ENCODE measurements at regions not wholly inside any gene's neighbourhood (a gene's known extent, or its start where the extent isn't known, plus 50 kb on each side); places are given as distances from the start of the nearest gene placed in this dataset.

DNA sequence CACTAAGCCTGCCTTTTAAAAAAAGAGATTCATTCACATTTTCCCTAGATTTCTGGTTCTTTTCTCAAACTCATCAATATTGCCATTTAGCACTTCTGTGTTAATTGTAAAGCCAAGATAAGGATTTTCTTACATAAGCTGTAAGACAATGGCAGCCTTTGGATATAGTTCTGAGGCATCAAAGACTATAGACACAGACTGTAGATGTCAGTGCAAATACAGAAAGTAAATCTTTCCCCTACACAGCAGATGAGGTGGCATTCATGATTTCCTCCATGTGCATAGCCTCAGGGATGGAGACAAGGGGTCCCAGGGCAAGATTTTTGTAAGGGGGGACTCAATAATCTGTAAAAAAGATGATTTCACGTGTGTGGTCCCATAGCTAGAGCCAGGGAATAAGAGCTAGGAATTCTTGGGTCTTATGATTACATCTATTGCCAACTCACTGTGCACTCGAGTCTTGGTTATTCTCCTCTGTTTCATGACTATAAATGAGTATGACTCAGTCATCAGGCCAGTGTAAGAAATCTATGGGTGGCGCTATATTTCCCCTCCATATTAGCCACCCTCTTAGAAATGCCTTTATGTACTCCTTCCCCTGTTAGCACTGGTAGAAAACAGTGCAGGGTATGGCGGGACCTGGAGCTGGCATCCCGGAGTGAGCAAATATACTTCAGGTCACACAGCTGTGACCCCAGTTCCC is 207.5 kb downstream of the EXOC5 start:
- Histone ChIP-seq H2BK12ac (ENCODE audit: insufficient read length, low read depth, low read length) (no peak overlapping the region), H2BK5ac (ENCODE audit: insufficient read length, low read length) (no peak overlapping the region), H3K4me2 (ENCODE audit: insufficient read depth, insufficient read length, low read length) (no peak overlapping the region), H2BK20ac (ENCODE audit: low read depth, low read length, poor library complexity, severe bottlenecking) (no peak overlapping the region), H3K4ac (ENCODE audit: low read depth, low read length) (no peak overlapping the region), H3K4me1 (ENCODE audit: insufficient read depth, low read length) (peaks cover 3% of the 10 kb centered on the region; the same call in 1 of the 2 replicates), H4K8ac (replicated peaks; ENCODE audit: insufficient read length, low read depth, low read length) (no peak overlapping the region), H2AFZ (ENCODE audit: low read length) (no peak overlapping the region), H2BK120ac (ENCODE audit: low read depth, low read length, poor library complexity, severe bottlenecking) (no peak overlapping the region), H3K79me2 (ENCODE audit: insufficient read depth, low read length) (no peaks in the 10 kb centered on the region; the same call in 1 of the 2 replicates), H3K23me2 (ENCODE audit: insufficient read length, low read depth, low read length, poor library complexity, severe bottlenecking) (no peaks in the 10 kb centered on the region), H4K20me1 (ENCODE audit: control insufficient read depth, insufficient read depth, insufficient read length) (no peaks in the 10 kb centered on the region), H3K79me1 (ENCODE audit: insufficient read depth, low read depth, low read length, poor library complexity, severe bottlenecking) (no peaks in the 10 kb centered on the region), H2BK15ac (ENCODE audit: low read depth, low read length) (no peak overlapping the region), H3K9ac (ENCODE audit: extremely low read depth, insufficient read length, low read length) (no peak overlapping the region), H3K56ac (ENCODE audit: insufficient read length, low read depth, low read length) (no peak overlapping the region), H3K9me3 (ENCODE audit: control insufficient read depth, low read depth, low read length) (no peaks in the 10 kb centered on the region), H3K27me3 (ENCODE audit: insufficient read depth, low read length) (no peaks in the 10 kb centered on the region; the same call in 1 of the 2 replicates), H3K14ac (ENCODE audit: insufficient read depth, low read length) (no peak overlapping the region), H4K91ac (ENCODE audit: insufficient read length, low read depth, low read length) (no peak overlapping the region), H3K23ac (ENCODE audit: insufficient read length, low read depth, low read length) (no peak overlapping the region), H4K5ac (ENCODE audit: insufficient read length, low read depth, low read length) (no peak overlapping the region), H3T11ph (ENCODE audit: low read length) (no peak overlapping the region), H3K27ac (ENCODE audit: insufficient read length, low read depth, low read length) (no peak overlapping the region), H3K18ac (ENCODE audit: insufficient read length, low read depth, low read length) (no peak overlapping the region), H2AK5ac (ENCODE audit: insufficient read length, low read length) (no peak overlapping the region)
- Mint-ChIP-seq H3K27me3 (ENCODE audit: low read depth) (peaks cover 1% of the 10 kb centered on the region; the same call in 1 of the 2 replicates), H3K4me3 (no peak overlapping the region), H3K4me1 (peaks cover 52 to 56% of the 10 kb centered on the region in 2 experiments), H3K36me3 (ENCODE audit: insufficient read depth in 1 of 3, low read depth in 3 of 3) (no peaks in the 10 kb centered on the region), H3K9me3 (no peaks in the 10 kb centered on the region), H3K27ac (no peak overlapping the region)
- no CpG with 5 or more reads among the region's 5 CpGs for WGBS (ENCODE audit: extremely low coverage, insufficient read length, low lambda C conversion rate)
- TF ChIP-seq, protein P1, sequence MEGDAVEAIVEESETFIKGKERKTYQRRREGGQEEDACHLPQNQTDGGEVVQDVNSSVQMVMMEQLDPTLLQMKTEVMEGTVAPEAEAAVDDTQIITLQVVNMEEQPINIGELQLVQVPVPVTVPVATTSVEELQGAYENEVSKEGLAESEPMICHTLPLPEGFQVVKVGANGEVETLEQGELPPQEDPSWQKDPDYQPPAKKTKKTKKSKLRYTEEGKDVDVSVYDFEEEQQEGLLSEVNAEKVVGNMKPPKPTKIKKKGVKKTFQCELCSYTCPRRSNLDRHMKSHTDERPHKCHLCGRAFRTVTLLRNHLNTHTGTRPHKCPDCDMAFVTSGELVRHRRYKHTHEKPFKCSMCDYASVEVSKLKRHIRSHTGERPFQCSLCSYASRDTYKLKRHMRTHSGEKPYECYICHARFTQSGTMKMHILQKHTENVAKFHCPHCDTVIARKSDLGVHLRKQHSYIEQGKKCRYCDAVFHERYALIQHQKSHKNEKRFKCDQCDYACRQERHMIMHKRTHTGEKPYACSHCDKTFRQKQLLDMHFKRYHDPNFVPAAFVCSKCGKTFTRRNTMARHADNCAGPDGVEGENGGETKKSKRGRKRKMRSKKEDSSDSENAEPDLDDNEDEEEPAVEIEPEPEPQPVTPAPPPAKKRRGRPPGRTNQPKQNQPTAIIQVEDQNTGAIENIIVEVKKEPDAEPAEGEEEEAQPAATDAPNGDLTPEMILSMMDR (conservative IDR thresholded peaks at IDR 0.05): no peak
- DNase-seq: no peak

All from H9 (cell line).